H9 (cell line): ENCODE measurements at regions not wholly inside any gene's neighbourhood (a gene's known extent, or its start where the extent isn't known, plus 50 kb on each side); places are given as distances from the start of the nearest gene placed in this dataset.

ENCODE experiments used
- DNase-seq: peaks from one replicate; pipeline ENCODE4 v3.0.0-alpha.2; 2017
- H2AFZ ChIP-seq: one replicate; pipeline ENCODE4 v1.6.1; 2013; ENCODE audit warnings: mild to moderate bottlenecking, low read length, control low read depth, moderate library complexity
- H2AK5ac ChIP-seq: 2 replicates; pipeline ENCODE4 v1.6.1; 2013; ENCODE audit warnings: low read length, control low read depth, mixed read lengths; ENCODE audit not compliant: insufficient read length
- H2BK120ac ChIP-seq: one replicate; pipeline ENCODE4 v1.6.1; 2013; ENCODE audit warnings: low read depth, mild to moderate bottlenecking, low read length, control low read depth, inconsistent platforms; ENCODE audit not compliant: poor library complexity, severe bottlenecking
- H2BK12ac ChIP-seq: 2 replicates; pipeline ENCODE4 v1.6.1; 2013; ENCODE audit warnings: low read length, control low read depth, mixed read lengths, low read depth; ENCODE audit not compliant: insufficient read length
- H2BK15ac ChIP-seq: 2 replicates; pipeline ENCODE4 v1.6.1; 2013; ENCODE audit warnings: low read depth, low read length, control low read depth
- H2BK20ac ChIP-seq: one replicate; pipeline ENCODE4 v1.6.1; 2013; ENCODE audit warnings: low read depth, mild to moderate bottlenecking, low read length, control low read depth, inconsistent platforms; ENCODE audit not compliant: poor library complexity, severe bottlenecking
- H2BK5ac ChIP-seq: 2 replicates; pipeline ENCODE4 v1.6.1; 2013; ENCODE audit warnings: low read length, control low read depth, mixed read lengths; ENCODE audit not compliant: insufficient read length
- H3K14ac ChIP-seq: 2 replicates; pipeline ENCODE4 v1.6.1; 2013; ENCODE audit warnings: low read length, control low read depth; ENCODE audit not compliant: insufficient read depth
- H3K18ac ChIP-seq: 2 replicates; pipeline ENCODE4 v1.6.1; 2013; ENCODE audit warnings: low read depth, mild to moderate bottlenecking, mixed read lengths, low read length, control low read depth; ENCODE audit not compliant: insufficient read length
- H3K23ac ChIP-seq: 2 replicates; pipeline ENCODE4 v1.6.1; 2013; ENCODE audit warnings: low read length, control low read depth, mixed read lengths, low read depth; ENCODE audit not compliant: insufficient read length
- H3K23me2 ChIP-seq: 2 replicates; pipeline ENCODE4 v1.6.1; 2013; ENCODE audit warnings: low read depth, mild to moderate bottlenecking, mixed read lengths, low read length, control low read depth; ENCODE audit not compliant: insufficient read length, poor library complexity, severe bottlenecking
- H3K27ac ChIP-seq: 2 replicates; pipeline ENCODE4 v1.5.1; 2013; ENCODE audit warnings: low read length, control low read depth, mixed read lengths, low read depth; ENCODE audit not compliant: insufficient read length
- H3K27me3 ChIP-seq: 2 replicates; pipeline ENCODE4 v1.6.1; 2013; ENCODE audit warnings: low read length, control low read depth, inconsistent platforms; ENCODE audit not compliant: insufficient read depth
- H3K4ac ChIP-seq: 2 replicates; pipeline ENCODE4 v1.6.1; 2013; ENCODE audit warnings: low read depth, mild to moderate bottlenecking, control low read depth, inconsistent platforms, low read length, moderate library complexity
- H3K4me1 ChIP-seq: 2 replicates; pipeline ENCODE4 v1.6.1; 2013; ENCODE audit warnings: low read length, control low read depth, inconsistent platforms; ENCODE audit not compliant: insufficient read depth
- H3K4me2 ChIP-seq: 2 replicates; pipeline ENCODE4 v1.6.1; 2013; ENCODE audit warnings: low read length, control low read depth, mixed read lengths; ENCODE audit not compliant: insufficient read length, insufficient read depth
- H3K56ac ChIP-seq: 2 replicates; pipeline ENCODE4 v1.6.1; 2013; ENCODE audit warnings: low read depth, mild to moderate bottlenecking, mixed read lengths, low read length, control low read depth; ENCODE audit not compliant: insufficient read length
- H3K79me1 ChIP-seq: 2 replicates; pipeline ENCODE4 v1.6.1; 2013; ENCODE audit warnings: low read depth, mild to moderate bottlenecking, moderate library complexity, low read length, control low read depth, inconsistent platforms; ENCODE audit not compliant: insufficient read depth, poor library complexity, severe bottlenecking
- H3K79me2 ChIP-seq: 2 replicates; pipeline ENCODE4 v1.6.1; 2013; ENCODE audit warnings: low read length, control low read depth, inconsistent platforms; ENCODE audit not compliant: insufficient read depth
- H3K9ac ChIP-seq: 2 replicates; pipeline ENCODE4 v1.6.1; 2013; ENCODE audit warnings: low read length, control low read depth, mixed read lengths; ENCODE audit not compliant: insufficient read length; ENCODE audit errors: extremely low read depth
- H3K9me3 ChIP-seq: one replicate; pipeline ENCODE4 v1.6.1; 2013; ENCODE audit warnings: low read depth, low read length, inconsistent platforms; ENCODE audit not compliant: control insufficient read depth
- H3T11ph ChIP-seq: one replicate; pipeline ENCODE4 v1.6.1; 2013; ENCODE audit warnings: mild to moderate bottlenecking, low read length, control low read depth, inconsistent platforms
- H4K20me1 ChIP-seq: one replicate; pipeline ENCODE4 v1.6.1; 2013; ENCODE audit not compliant: control insufficient read depth, insufficient read length, insufficient read depth
- H4K5ac ChIP-seq: 2 replicates; pipeline ENCODE4 v1.6.1; 2013; ENCODE audit warnings: low read depth, mild to moderate bottlenecking, mixed read lengths, low read length, control low read depth; ENCODE audit not compliant: insufficient read length
- H4K8ac ChIP-seq: replicated peaks from 2 replicates; pipeline ENCODE4 v1.6.1; 2013; ENCODE audit warnings: low read length, control low read depth, mixed read lengths, low read depth; ENCODE audit not compliant: insufficient read length
- H4K91ac ChIP-seq: 2 replicates; pipeline ENCODE4 v1.6.1; 2013; ENCODE audit warnings: low read depth, mild to moderate bottlenecking, moderate library complexity, mixed read lengths, low read length, control low read depth; ENCODE audit not compliant: insufficient read length
- H3K27ac Mint-ChIP-seq, 3 experiments: 2 replicates in 2 of 3; 3 replicates in 1 of 3; pipeline ENCODE4 v1.8.0; 2020 to 2021; ENCODE audit warnings: mixed read lengths in 3 of 3, mild to moderate bottlenecking in 1 of 3, moderate library complexity in 1 of 3
- H3K27me3 Mint-ChIP-seq: 2 replicates; pipeline ENCODE4 v1.8.0; 2021; ENCODE audit warnings: low read depth, mild to moderate bottlenecking, moderate library complexity, mixed read lengths
- H3K36me3 Mint-ChIP-seq, 3 experiments: 2 replicates in 2 of 3; 3 replicates in 1 of 3; pipeline ENCODE4 v1.8.0; 2020 to 2021; ENCODE audit warnings: low read depth in 3 of 3, mixed read lengths in 3 of 3; ENCODE audit not compliant: insufficient read depth in 1 of 3
- H3K4me1 Mint-ChIP-seq, 2 experiments: 2 replicates each; pipeline ENCODE4 v1.8.0; 2020; ENCODE audit warnings: mixed read lengths in 2 of 2
- H3K4me3 Mint-ChIP-seq, 2 experiments: 2 replicates in 1 of 2; 3 replicates in 1 of 2; pipeline ENCODE4 v1.8.0; 2020 to 2021; ENCODE audit warnings: mild to moderate bottlenecking in 2 of 2, mixed read lengths in 2 of 2, moderate library complexity in 1 of 2
- H3K9me3 Mint-ChIP-seq, 2 experiments: 2 replicates in 1 of 2; 3 replicates in 1 of 2; pipeline ENCODE4 v1.8.0; 2020; ENCODE audit warnings: mild to moderate bottlenecking in 2 of 2, mixed read lengths in 2 of 2, moderate library complexity in 1 of 2
- WGBS: extraction: QIAGEN DNeasy Blood & Tissue Kit; methylation state at CpG from one replicate; pipeline ENCODE4 v1.1.7; 2013; ENCODE audit warnings: missing lambda C conversion rate, low lambda C conversion rate, mixed read lengths; ENCODE audit not compliant: insufficient read length; ENCODE audit errors: extremely low coverage; 5-methylcytosine and 5-hydroxymethylcytosine counted together
- TF ChIP-seq, protein P1 (sequence below): fragments of 200-600 bp; sonication (generic); conservative IDR thresholded peaks from 3 replicates; pipeline ENCODE4 v1.8.0; 2021; ENCODE audit warnings: antibody characterized with exemption, mild to moderate bottlenecking

GRCh38 chr16:52953215-52953614 lies 99.5 kb downstream of the CHD9NB start:
- TF ChIP-seq, protein P1, sequence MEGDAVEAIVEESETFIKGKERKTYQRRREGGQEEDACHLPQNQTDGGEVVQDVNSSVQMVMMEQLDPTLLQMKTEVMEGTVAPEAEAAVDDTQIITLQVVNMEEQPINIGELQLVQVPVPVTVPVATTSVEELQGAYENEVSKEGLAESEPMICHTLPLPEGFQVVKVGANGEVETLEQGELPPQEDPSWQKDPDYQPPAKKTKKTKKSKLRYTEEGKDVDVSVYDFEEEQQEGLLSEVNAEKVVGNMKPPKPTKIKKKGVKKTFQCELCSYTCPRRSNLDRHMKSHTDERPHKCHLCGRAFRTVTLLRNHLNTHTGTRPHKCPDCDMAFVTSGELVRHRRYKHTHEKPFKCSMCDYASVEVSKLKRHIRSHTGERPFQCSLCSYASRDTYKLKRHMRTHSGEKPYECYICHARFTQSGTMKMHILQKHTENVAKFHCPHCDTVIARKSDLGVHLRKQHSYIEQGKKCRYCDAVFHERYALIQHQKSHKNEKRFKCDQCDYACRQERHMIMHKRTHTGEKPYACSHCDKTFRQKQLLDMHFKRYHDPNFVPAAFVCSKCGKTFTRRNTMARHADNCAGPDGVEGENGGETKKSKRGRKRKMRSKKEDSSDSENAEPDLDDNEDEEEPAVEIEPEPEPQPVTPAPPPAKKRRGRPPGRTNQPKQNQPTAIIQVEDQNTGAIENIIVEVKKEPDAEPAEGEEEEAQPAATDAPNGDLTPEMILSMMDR: no peak
- Histone ChIP-seq H3K23ac (no peak overlapping the region), H2AFZ (no peak overlapping the region), H4K91ac (no peak overlapping the region), H2BK20ac (no peak overlapping the region), H2AK5ac (no peak overlapping the region), H2BK5ac (no peak overlapping the region), H3K9me3 (no peaks in the 10 kb centered on the region), H4K5ac (no peak overlapping the region), H3K56ac (no peak overlapping the region), H4K20me1 (no peaks in the 10 kb centered on the region), H3T11ph (no peak overlapping the region), H3K4me1 (no peaks in the 10 kb centered on the region), H3K14ac (no peak overlapping the region), H3K27ac (no peak overlapping the region), H3K79me1 (no peaks in the 10 kb centered on the region), H3K9ac (no peak overlapping the region), H3K18ac (no peak overlapping the region), H3K4ac (no peak overlapping the region), H3K4me2 (no peak overlapping the region), H3K23me2 (no peaks in the 10 kb centered on the region), H2BK120ac (no peak overlapping the region), H4K8ac (no peak overlapping the region), H3K27me3 (no peaks in the 10 kb centered on the region), H2BK15ac (no peak overlapping the region), H2BK12ac (no peak overlapping the region), H3K79me2 (no peaks in the 10 kb centered on the region)
- H3K9me3 Mint-ChIP-seq: peaks cover 4 to 6% of the 10 kb centered on the region in 2 experiments; a peak in 2 of 5 replicates
- H3K27ac Mint-ChIP-seq: no peak overlapping the region
- H3K27me3 Mint-ChIP-seq: no peaks in the 10 kb centered on the region
- WGBS: no CpG with 5 or more reads among the region's 4 CpGs
- peaks cover 8% of the 10 kb centered on the region in 2 experiments; a peak in 2 of 4 replicates for H3K4me1 Mint-ChIP-seq
- no peak for DNase-seq
- H3K36me3 Mint-ChIP-seq: no peaks in the 10 kb centered on the region; a peak in 1 of 7 replicates
- H3K4me3 Mint-ChIP-seq: no peak overlapping the region
